Mesodermal cell (in vitro differentiated cells): ENCODE measurements at regions not wholly inside any gene's neighbourhood (a gene's known extent, or its start where the extent isn't known, plus 50 kb on each side); places are given as distances from the start of the nearest gene placed in this dataset.

Experiments used
- H3K27ac ChIP-seq: 2 replicates; pipeline ENCODE4 v1.7.0; 2013; ENCODE audit warnings: mild to moderate bottlenecking, low read depth, low read length, moderate library complexity; ENCODE audit not compliant: severe bottlenecking
- H3K36me3 ChIP-seq: 2 replicates; pipeline ENCODE4 v1.7.1; 2013; ENCODE audit warnings: mild to moderate bottlenecking, low read length, moderate library complexity; ENCODE audit not compliant: control insufficient read depth, insufficient read depth
- H3K4me1 ChIP-seq: one replicate; pipeline ENCODE4 v1.7.1; 2013; ENCODE audit warnings: mild to moderate bottlenecking, low read length; ENCODE audit not compliant: insufficient read depth, control insufficient read depth, poor library complexity, severe bottlenecking
- H3K4me3 ChIP-seq: 2 replicates; pipeline ENCODE4 v1.7.0; 2013; ENCODE audit warnings: low read length, control low read depth, mild to moderate bottlenecking; ENCODE audit not compliant: insufficient read depth, poor library complexity, severe bottlenecking; ENCODE audit errors: extremely low read depth
- H3K9me3 ChIP-seq: 2 replicates; pipeline ENCODE4 v1.7.1; 2013; ENCODE audit warnings: mild to moderate bottlenecking, low read length, moderate library complexity; ENCODE audit not compliant: control insufficient read depth
- WGBS, 2 experiments: methylation state at CpG; one replicate each; pipeline ENCODE4 v1.1.5; 2013; ENCODE audit warnings: missing lambda C conversion rate in 2 of 2; ENCODE audit not compliant: insufficient coverage in 2 of 2; 5-methylcytosine and 5-hydroxymethylcytosine counted together

DNA sequence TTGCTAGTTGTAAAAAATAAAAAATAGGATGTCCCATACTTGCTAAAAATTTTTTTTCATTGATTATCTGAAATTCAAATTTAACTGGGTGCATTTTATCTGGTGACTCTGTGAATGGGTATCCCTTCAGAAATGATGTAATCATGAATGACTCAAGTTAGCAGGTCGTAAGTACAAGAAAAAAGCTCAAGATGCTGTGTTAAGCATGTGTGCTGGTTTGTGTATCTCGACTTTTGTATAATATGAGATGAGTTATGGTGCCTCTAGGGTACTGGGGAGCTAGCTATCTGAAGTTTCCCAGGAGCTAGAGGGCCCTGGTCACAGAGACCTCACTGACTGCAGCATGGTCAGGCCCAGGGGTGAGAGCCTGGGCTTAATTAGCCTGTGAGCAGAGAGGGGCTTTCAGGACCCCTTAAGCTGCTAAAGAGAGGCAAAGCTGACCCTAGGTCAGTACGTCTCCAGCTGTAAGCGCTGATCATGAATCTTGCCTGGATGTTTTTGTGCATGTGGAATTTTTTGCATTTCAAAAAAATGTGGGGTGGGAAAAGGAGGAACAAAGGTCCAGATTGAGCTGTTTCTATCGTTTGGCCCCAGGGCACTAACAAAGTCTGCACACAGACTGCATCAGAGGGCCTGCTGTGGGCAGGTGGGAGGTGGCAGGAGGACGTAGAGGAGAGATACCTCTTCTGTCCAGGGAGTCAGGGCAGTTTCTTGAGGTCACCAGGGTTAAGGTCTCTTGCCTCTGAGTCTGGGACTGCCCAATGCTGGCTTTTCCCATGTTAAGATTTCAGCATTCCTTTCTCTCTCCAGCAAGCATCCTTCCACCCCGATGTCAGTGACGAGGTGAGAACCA is 233.2 kb upstream of the TPM1 start:
- WGBS, 2 experiments: 75 to 77% methylated on average over 6 to 7 of the region's 8 CpGs
- Histone ChIP-seq H3K4me1 (peaks cover 25% of the 10 kb centered on the region), H3K4me3 (no peak overlapping the region), H3K27ac (peak overlapping the region; percentile 82), H3K9me3 (no peaks in the 10 kb centered on the region), H3K36me3 (peaks cover 14% of the 10 kb centered on the region)

DNA sequence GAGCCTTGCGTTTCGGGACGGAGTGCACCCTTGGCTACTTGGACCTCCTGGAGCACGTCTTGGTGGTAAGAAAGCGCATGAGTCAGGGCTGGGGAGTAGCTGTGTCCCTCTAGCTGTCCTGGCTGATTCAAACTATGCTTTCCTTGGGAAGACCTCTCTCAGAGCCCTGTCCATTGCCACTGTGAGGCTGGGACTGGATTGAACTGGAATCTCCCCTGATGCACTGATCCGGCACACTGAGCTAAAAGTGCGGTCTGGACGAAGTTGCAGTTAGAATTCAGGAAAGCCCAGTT is 232.6 kb upstream of the TPM1 start:
- Histone ChIP-seq H3K27ac (peak overlapping the region; percentile 82), H3K4me1 (peaks cover 25% of the 10 kb centered on the region), H3K36me3 (peaks cover 10% of the 10 kb centered on the region), H3K4me3 (no peak overlapping the region), H3K9me3 (no peaks in the 10 kb centered on the region)
- WGBS, 2 experiments: 94 to 97% methylated on average over 8 of the region's 8 CpGs

DNA sequence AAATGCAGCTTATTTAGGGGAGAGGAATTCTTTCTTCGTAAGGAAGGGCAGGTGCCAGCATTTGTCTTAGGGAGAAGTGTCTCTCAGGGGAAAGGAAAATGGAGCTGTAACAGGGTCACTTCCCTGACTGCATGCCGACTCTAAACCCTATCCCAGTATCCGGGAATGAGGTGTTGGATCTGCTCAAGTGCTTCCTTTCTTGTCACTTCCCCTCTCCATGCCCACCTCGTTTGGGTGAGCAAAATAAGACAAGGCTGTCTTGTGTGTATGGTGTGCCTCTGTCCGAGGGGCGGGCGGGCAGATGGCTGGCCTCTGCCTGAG is 230.1 kb upstream of the TPM1 start:
- WGBS, 2 experiments: 100% methylated on average over 3 of the region's 7 CpGs; no CpG with 5 or more reads in 1 of the 2 experiments
- no peaks in the 10 kb centered on the region for H3K9me3 ChIP-seq
- peaks cover 4% of the 10 kb centered on the region for H3K36me3 ChIP-seq
- peak overlapping the region; percentile 46 for H3K27ac ChIP-seq
- H3K4me3 ChIP-seq: no peak overlapping the region
- peaks cover 33% of the 10 kb centered on the region for H3K4me1 ChIP-seq

DNA sequence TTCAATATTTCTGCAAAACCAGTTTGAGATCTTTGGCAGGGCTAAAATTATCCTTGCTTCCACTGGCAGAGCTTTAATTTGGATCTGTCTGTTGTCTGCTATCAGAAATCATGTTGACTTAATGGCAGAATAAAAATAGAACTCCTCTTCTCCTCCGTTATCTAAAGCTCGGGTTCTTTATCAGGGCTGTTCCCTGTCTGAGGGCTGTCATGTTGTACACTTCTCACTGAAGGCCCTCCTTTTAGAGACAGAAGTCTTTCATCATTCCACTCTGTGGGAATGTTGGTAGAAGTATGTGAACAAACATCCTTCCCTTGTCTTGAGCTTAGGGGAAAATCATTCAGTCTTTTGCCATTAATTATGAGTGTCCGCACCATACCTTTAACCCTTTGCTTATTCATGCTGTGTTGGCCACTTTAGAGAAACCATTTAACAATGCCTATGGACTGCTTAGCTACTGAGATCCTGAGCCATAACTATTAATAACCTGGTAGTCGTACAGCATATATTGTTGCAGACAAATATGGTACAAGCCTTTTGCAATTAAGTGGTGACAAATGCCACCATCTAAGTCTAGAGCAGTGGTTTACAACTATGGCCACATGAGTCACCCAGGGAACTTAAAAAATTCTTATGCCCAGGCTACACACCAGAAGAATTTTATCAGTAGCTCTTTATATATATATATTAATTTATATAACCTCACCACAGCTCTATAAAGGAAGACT is 226.0 kb upstream of the TPM1 start:
- peaks cover 4% of the 10 kb centered on the region for H3K36me3 ChIP-seq
- H3K4me3 ChIP-seq: no peak overlapping the region
- H3K27ac ChIP-seq: peak overlapping the region; percentile 74
- peaks cover 15% of the 10 kb centered on the region for H3K4me1 ChIP-seq
- no peaks in the 10 kb centered on the region for H3K9me3 ChIP-seq
- 80 to 83% methylated on average over 2 of the region's 4 CpGs for WGBS, 2 experiments

DNA sequence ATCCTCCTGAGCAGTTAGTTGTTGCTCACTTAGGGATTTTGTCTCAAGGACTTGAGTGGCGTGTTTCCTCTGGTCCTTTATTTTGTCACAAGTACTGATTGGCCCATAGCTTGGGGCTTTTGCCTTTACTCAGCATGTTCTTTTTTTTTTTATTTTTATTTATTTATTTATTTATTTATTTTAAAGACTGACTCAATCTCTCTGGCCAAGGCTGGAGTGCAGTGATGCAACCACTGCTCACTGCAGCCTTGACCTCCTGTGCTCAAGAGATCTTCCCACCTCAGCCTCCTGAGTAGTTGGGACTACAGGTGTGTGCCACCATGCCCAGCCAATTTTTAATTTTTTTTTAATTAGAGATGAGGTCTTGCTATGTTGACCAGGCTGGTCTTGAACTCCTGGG is 223.9 kb upstream of the TPM1 start:
- no peak overlapping the region for H3K4me3 ChIP-seq
- H3K9me3 ChIP-seq: no peaks in the 10 kb centered on the region
- WGBS, 2 experiments: no CpG with 5 or more reads among the region's 1 CpG
- peaks cover 4% of the 10 kb centered on the region for H3K36me3 ChIP-seq
- H3K4me1 ChIP-seq: peaks cover 9% of the 10 kb centered on the region
- H3K27ac ChIP-seq: no peak overlapping the region

DNA sequence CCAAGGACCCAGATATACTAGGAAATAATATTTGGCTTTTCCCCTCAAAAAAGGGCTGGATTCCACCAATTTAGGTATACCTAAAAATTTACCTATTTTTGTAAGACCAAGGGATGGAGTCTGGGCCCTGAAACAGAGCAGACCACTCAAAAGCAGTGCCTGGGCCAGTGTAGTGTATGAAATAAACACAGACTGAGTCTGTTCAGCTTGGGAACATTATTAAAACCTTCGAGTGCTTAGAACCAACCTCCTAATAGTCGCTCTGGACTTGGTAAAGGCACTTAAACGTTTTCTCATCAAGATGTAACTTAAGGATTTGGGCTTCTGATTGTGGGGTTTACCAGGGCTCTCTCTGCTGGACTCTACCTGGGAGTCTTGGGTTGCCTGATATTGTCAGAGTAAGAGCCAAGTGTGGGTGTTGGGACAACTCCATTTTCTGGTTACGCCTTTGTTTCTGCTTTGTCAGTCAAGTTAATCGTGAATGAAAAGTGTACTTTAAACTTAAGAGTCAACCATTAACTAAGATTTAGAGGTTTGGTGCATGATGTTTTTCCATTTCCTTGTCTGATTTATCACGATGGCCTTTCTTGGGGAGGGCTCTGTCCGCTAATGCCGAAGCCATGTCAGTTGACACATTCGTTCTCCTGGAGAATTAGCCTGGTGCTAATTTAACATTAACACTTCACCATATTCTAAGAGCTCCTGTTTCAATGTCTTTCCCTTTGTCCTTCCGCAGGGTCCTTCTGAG is 221.0 kb upstream of the TPM1 start:
- Histone ChIP-seq H3K9me3 (no peaks in the 10 kb centered on the region), H3K27ac (no peak overlapping the region), H3K4me3 (no peak overlapping the region), H3K36me3 (peaks cover 4% of the 10 kb centered on the region), H3K4me1 (no peaks in the 10 kb centered on the region)
- 94 to 97% methylated on average over 7 of the region's 10 CpGs for WGBS, 2 experiments

DNA sequence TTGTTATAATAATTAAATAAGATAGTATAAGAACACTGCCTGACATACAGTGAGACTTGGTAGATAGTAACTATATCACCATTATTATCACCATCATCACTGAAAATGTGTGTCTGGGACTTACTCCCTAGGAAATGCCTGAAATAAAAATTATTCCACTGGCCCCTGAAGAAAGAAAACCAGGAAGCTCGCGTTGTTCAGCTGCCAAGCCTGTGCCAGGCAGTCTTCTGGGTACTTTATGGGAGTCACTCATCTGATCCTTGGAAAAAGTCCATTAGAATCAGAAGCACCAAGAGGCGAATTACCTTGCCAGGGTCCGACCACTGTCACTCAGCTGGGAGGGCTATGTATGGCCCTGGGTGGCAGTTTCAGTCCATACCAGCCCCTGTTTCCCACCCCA is 220.3 kb upstream of the TPM1 start:
- no peak overlapping the region for H3K4me3 ChIP-seq
- H3K9me3 ChIP-seq: no peaks in the 10 kb centered on the region
- H3K36me3 ChIP-seq: peaks cover 4% of the 10 kb centered on the region
- H3K27ac ChIP-seq: no peak overlapping the region
- H3K4me1 ChIP-seq: no peaks in the 10 kb centered on the region
- 100% methylated on average over 4 of the region's 4 CpGs for WGBS, 2 experiments

DNA sequence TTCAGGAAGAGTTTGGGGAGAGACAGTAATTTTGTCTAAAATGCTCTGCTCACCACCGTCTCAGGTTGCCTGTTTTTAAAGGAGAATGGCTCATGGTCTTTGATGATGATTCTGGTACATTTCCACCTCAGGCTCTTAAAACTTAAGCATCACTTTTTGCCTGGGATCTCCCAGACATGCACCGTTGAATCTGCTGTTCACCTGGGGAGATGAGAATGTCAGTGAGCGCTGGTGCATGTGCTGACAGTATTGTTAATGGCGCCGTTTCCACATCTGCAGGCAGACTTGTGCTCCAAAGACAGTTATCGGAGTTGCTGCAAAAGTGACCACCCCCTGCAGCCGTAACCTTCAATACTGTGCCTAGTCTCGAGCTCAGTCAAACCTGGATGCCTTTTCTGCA is 219.0 kb upstream of the TPM1 start:
- Histone ChIP-seq H3K4me1 (no peaks in the 10 kb centered on the region), H3K9me3 (no peaks in the 10 kb centered on the region), H3K4me3 (no peak overlapping the region), H3K27ac (no peak overlapping the region), H3K36me3 (peaks cover 4% of the 10 kb centered on the region)
- 92 to 100% methylated on average over 5 to 8 of the region's 8 CpGs for WGBS, 2 experiments

DNA sequence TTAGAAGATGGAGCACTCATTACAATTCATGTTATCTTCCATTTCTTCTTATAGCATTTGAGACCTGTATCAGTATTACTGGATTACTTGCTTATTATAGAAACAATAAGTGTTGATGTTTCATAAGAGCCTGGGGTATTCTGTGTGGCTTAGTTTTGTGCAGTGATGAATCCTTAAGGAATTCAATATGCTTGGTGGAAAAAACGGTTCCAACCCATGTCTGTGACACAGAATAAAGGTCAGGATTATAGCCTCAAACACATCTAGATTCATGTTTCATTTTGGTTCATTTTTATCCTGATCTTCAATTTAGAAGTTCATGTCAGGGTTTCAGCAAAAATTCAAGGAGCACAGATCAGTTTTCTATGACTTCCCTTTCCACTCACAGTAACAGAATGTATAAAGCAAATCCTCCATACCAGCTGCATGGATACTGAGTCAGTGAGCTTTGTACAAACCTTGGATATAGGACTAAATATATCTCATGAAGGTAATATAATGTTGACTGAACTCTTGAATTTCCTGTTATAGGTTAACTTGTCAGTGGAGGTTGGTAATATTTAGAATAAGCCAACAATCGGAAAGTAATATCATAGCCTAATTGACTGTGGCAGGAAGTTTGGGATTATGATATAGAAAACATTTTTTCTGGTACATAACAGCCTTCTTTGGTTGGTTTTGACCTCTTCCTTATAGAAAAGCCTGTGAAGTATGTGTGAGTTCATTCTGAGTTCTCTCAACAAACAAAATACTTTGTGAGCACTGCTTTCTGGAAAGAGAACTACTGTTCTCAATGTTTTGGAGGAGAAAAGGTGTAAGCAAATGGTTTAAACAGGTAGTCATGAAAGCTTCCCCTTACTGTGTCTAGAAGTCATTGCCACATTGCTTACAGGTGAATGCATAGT is 218.2 kb upstream of the TPM1 start:
- 100% methylated on average over 1 of the region's 2 CpGs; no CpG with 5 or more reads in 1 of the 2 experiments for WGBS, 2 experiments
- Histone ChIP-seq H3K4me1 (no peaks in the 10 kb centered on the region), H3K9me3 (no peaks in the 10 kb centered on the region), H3K36me3 (peaks cover 4% of the 10 kb centered on the region), H3K27ac (no peak overlapping the region), H3K4me3 (no peak overlapping the region)

DNA sequence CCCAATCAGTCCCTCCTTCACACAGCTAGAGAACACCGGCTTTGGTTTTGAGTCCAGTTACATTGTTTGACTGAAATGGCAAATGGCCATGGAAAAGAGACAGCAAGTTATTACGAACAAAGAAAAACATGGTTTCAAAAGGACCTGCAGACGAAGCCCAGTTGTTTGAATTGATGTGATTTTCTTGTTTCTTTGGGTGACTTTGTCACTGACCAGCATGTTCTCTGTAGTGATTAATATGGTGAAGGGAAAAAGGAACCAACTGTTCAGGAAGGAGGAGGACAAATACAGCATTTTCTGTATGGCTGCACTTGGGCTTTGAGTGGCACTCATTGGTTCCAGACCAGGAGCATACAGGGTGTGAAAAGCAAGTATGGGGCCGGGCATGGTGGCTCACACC is 217.4 kb upstream of the TPM1 start:
- no peaks in the 10 kb centered on the region for H3K9me3 ChIP-seq
- no peak overlapping the region for H3K27ac ChIP-seq
- H3K4me1 ChIP-seq: no peaks in the 10 kb centered on the region
- H3K4me3 ChIP-seq: no peak overlapping the region
- 90 to 99% methylated on average over 3 to 4 of the region's 4 CpGs for WGBS, 2 experiments
- H3K36me3 ChIP-seq: peaks cover 4% of the 10 kb centered on the region
